PC-3 (cell line): ENCODE measurements at regions not wholly inside any gene's neighbourhood (a gene's known extent, or its start where the extent isn't known, plus 50 kb on each side); places are given as distances from the start of the nearest gene placed in this dataset.

Experiments
- ATAC-seq: fragments of 200-7000 bp; cut with Tn5 transposase; 2 replicates; pipeline ENCODE4 v1.9.1; 2020; ENCODE audit warnings: mild to moderate bottlenecking, moderate library complexity
- BruUV-seq: library from RNA; stranded (reverse); fragments of 400-500 nt; replicated peaks from 2 replicates; lab custom pipeline; 2021; lab: Mats Ljungman, UMichigan
- CTCF ChIA-PET: fragments of 300-600 bp; sonication (Branson Sonifier 250); formaldehyde crosslinking; loops from one replicate; lab custom pipeline; 2022; ENCODE audit warnings: antibody characterized with exemption; lab: Charles Lee
- POLR2A ChIA-PET: fragments of 300-600 bp; sonication (Branson Sonifier 250); formaldehyde crosslinking; loops from one replicate; lab custom pipeline; 2022; ENCODE audit warnings: antibody characterized with exemption; ENCODE audit not compliant: unreplicated experiment; lab: Charles Lee
- DNase-seq: peaks from one replicate; pipeline ENCODE4 v3.0.0-alpha.2; 2015
- H2AFZ ChIP-seq: fragments of 300-600 bp; sonication (generic); 2 replicates; pipeline ENCODE4 v1.6.0; 2016; ENCODE audit warnings: antibody characterized with exemption, low read length
- H3F3A ChIP-seq: fragments of 300-600 bp; sonication (generic); one replicate; pipeline ENCODE4 v1.6.0; 2017; ENCODE audit warnings: antibody characterized with exemption, low read length, control low read depth, mild to moderate bottlenecking; ENCODE audit not compliant: unreplicated experiment
- H3K27ac ChIP-seq: fragments of 300-600 bp; sonication (generic); 2 replicates; pipeline ENCODE4 v1.5.1; 2016; ENCODE audit warnings: mild to moderate bottlenecking, low read length
- H3K27me3 ChIP-seq: fragments of 300-600 bp; sonication (generic); 2 replicates; pipeline ENCODE4 v1.6.1; 2016; ENCODE audit warnings: low read length, mixed read lengths
- H3K36me3 ChIP-seq: fragments of 300-600 bp; sonication (generic); 2 replicates; pipeline ENCODE4 v1.6.1; 2016; ENCODE audit warnings: low read depth, mixed run types, low read length, mixed read lengths
- H3K4me1 ChIP-seq: fragments of 300-600 bp; sonication (generic); 2 replicates; pipeline ENCODE4 v1.5.1; 2016; ENCODE audit warnings: low read length; ENCODE audit not compliant: insufficient read depth
- H3K4me2 ChIP-seq: fragments of 300-600 bp; sonication (generic); 2 replicates; pipeline ENCODE4 v1.6.0; 2016; ENCODE audit warnings: low read length
- H3K4me3 ChIP-seq: fragments of 300-600 bp; sonication (generic); 2 replicates; pipeline ENCODE4 v1.5.1; 2016; ENCODE audit warnings: mild to moderate bottlenecking, low read length, mixed read lengths
- H3K79me2 ChIP-seq: fragments of 300-600 bp; sonication (generic); 2 replicates; pipeline ENCODE4 v1.6.1; 2017; ENCODE audit warnings: low read length, mixed read lengths
- H3K9ac ChIP-seq: fragments of 300-600 bp; sonication (generic); 2 replicates; pipeline ENCODE4 v1.6.0; 2016; ENCODE audit warnings: mild to moderate bottlenecking, low read length
- H3K9me2 ChIP-seq: fragments of 300-600 bp; sonication (generic); replicated peaks from 2 replicates; pipeline ENCODE4 v1.6.1; 2016; ENCODE audit warnings: mixed run types, low read length, mixed read lengths
- H3K9me3 ChIP-seq: fragments of 300-600 bp; sonication (generic); 2 replicates; pipeline ENCODE4 v1.6.1; 2016; ENCODE audit warnings: low read length, mixed read lengths
- H4K20me1 ChIP-seq: fragments of 300-600 bp; sonication (generic); 2 replicates; pipeline ENCODE4 v1.6.1; 2016; ENCODE audit warnings: low read length, mixed read lengths
- EZH2 ChIP-seq: fragments of 300-600 bp; sonication (generic); IDR thresholded peaks from one replicate; pipeline ENCODE4 v1.6.1; 2017; ENCODE audit warnings: antibody characterized with exemption, mild to moderate bottlenecking, low read length; ENCODE audit not compliant: unreplicated experiment
- EZH2phosphoT487 ChIP-seq: fragments of 300-600 bp; sonication (generic); IDR thresholded peaks from 2 replicates; pipeline ENCODE4 v1.6.1; 2018; ENCODE audit warnings: mild to moderate bottlenecking, antibody characterized with exemption, low read length, borderline replicate concordance
- intact Hi-C: fragments of 100-400 bp; cut with micrococcal nuclease; formaldehyde crosslinking; loops from 2 replicates; pipeline ENCODE4 v1.9.0; 2023
- TF ChIP-seq, protein P1 (sequence below): fragments of 300-600 bp; sonication (generic); conservative IDR thresholded peaks from 2 replicates; pipeline ENCODE4 v1.5.1; 2017; ENCODE audit warnings: antibody characterized with exemption, low read depth, mild to moderate bottlenecking, low read length

DNA sequence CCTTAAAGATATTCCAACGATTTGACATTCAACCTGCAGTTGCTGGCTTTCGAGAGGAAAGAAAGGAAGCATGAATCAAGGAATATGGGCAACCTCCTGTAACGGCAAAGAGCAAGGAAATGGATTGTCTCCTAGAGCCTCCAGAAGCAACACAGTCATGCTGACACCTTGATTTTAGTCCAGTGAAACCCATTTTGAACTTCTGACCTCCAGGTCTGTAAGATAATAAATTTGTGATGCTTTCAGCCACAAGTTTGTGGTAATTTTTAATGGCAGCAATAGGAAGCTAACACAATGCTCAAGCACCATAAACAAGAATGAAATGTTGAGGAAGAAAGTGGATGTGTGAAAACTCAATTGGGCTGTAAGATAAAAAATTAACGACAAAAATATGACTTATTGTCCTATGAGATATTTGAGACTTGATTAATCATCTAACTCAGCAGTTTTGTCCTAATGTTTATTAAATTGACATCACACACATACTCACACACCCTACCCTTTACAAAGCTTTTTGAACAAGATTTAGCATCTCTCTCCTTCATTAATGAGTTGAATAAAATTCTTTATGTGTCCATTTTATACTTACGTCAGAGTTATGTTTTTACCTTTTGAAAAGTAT lies 857.2 kb upstream of the INTU start:
- POLR2A ChIA-PET = no interaction called here
- DNase-seq (no peak), ATAC-seq (no peak)
- Histone ChIP-seq H3F3A (no peaks in the 10 kb centered on the region), H2AFZ (no peak overlapping the region), H3K9me2 (no peaks in the 10 kb centered on the region), H3K9ac (no peak overlapping the region), H4K20me1 (no peaks in the 10 kb centered on the region), H3K27ac (no peak overlapping the region), H3K27me3 (no peaks in the 10 kb centered on the region), H3K4me3 (no peak overlapping the region), H3K9me3 (no peaks in the 10 kb centered on the region), H3K79me2 (no peaks in the 10 kb centered on the region), H3K36me3 (no peaks in the 10 kb centered on the region), H3K4me1 (no peaks in the 10 kb centered on the region), H3K4me2 (no peak overlapping the region)
- intact Hi-C loops = no loop called here
- TF ChIP-seq EZH2phosphoT487 = no peak
- no peak for TF ChIP-seq EZH2
- TF ChIP-seq, protein P1, sequence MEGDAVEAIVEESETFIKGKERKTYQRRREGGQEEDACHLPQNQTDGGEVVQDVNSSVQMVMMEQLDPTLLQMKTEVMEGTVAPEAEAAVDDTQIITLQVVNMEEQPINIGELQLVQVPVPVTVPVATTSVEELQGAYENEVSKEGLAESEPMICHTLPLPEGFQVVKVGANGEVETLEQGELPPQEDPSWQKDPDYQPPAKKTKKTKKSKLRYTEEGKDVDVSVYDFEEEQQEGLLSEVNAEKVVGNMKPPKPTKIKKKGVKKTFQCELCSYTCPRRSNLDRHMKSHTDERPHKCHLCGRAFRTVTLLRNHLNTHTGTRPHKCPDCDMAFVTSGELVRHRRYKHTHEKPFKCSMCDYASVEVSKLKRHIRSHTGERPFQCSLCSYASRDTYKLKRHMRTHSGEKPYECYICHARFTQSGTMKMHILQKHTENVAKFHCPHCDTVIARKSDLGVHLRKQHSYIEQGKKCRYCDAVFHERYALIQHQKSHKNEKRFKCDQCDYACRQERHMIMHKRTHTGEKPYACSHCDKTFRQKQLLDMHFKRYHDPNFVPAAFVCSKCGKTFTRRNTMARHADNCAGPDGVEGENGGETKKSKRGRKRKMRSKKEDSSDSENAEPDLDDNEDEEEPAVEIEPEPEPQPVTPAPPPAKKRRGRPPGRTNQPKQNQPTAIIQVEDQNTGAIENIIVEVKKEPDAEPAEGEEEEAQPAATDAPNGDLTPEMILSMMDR = no peak
- no TSS peak for BruUV-seq
- CTCF ChIA-PET = no interaction called here

DNA sequence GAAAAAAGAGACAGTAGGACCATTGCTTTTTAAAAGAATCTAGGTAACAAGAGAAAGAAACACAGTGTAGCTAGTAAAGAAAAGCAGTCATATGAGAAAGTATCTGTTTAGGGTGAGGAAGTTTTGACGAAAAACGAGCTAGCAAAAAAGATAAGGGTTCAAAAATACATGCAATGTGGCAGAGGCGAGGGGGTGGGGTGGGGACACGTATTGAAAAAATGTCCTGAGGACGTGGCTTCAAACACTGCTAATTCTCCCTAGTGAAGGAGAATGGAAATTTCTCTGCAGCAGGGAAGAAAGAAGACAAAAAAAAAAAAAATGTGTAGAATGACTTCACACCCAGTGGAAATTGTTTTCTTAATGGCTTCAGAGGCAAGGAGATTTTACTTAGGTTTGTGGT lies 856.4 kb upstream of the INTU start:
- DNase-seq (no peak), ATAC-seq (no peak)
- H3K9ac ChIP-seq = no peak overlapping the region
- intact Hi-C loops = no loop called here
- H3K79me2 ChIP-seq = no peaks in the 10 kb centered on the region
- H3K4me2 ChIP-seq = no peak overlapping the region
- no peaks in the 10 kb centered on the region for H3K9me2 ChIP-seq
- TF ChIP-seq EZH2 (no peak), EZH2phosphoT487 (no peak)
- TF ChIP-seq, protein P1 = no peak
- H3K4me1 ChIP-seq = no peaks in the 10 kb centered on the region
- no peaks in the 10 kb centered on the region for H3K27me3 ChIP-seq
- no peaks in the 10 kb centered on the region for H3K36me3 ChIP-seq
- H3K4me3 ChIP-seq = no peak overlapping the region
- ChIA-PET CTCF (no interaction called here), POLR2A (no interaction called here)
- H3F3A ChIP-seq = no peaks in the 10 kb centered on the region
- H4K20me1 ChIP-seq = no peaks in the 10 kb centered on the region
- BruUV-seq = no TSS peak
- no peaks in the 10 kb centered on the region for H3K9me3 ChIP-seq
- H2AFZ ChIP-seq = no peak overlapping the region
- no peak overlapping the region for H3K27ac ChIP-seq

DNA sequence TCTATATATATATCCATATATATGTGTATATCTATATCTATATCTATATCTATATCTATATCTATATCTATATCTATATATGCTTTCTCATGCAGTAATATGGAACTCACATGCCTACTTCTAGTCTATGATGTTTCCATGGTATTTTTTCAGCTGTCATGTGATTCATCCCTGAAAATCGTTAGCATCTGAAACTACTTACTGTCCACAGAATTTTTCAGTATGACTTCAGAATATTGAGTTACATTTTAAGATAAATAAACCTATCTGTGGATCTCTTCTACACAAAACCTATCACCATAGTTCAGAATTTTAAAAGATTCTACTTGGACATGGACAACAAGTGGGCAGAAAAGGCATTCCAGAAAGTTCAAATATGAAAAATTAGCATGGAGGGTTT lies 855.1 kb upstream of the INTU start:
- Histone ChIP-seq H3K9ac (no peak overlapping the region), H3F3A (no peaks in the 10 kb centered on the region), H3K27ac (no peak overlapping the region), H3K4me3 (no peak overlapping the region), H4K20me1 (no peaks in the 10 kb centered on the region), H3K9me3 (no peaks in the 10 kb centered on the region), H3K36me3 (no peaks in the 10 kb centered on the region), H3K79me2 (no peaks in the 10 kb centered on the region), H2AFZ (no peak overlapping the region), H3K4me2 (no peak overlapping the region), H3K9me2 (no peaks in the 10 kb centered on the region), H3K27me3 (no peaks in the 10 kb centered on the region), H3K4me1 (no peaks in the 10 kb centered on the region)
- BruUV-seq = no TSS peak
- intact Hi-C loops = no loop called here
- ATAC-seq = no peak
- ChIA-PET POLR2A (no interaction called here), CTCF (no interaction called here)
- no peak for DNase-seq
- TF ChIP-seq, protein P1 = no peak
- TF ChIP-seq EZH2 (no peak), EZH2phosphoT487 (no peak)
